GM21529 (cell line): ENCODE measurements at regions not wholly inside any gene's neighbourhood (a gene's known extent, or its start where the extent isn't known, plus 50 kb on each side); places are given as distances from the start of the nearest gene placed in this dataset.

Experiments used
- ATAC-seq: cut with Tn5 transposase; IDR thresholded peaks from one replicate; pipeline ENCODE4 v1.9.1; 2021; ENCODE audit not compliant: unreplicated experiment

DNA sequence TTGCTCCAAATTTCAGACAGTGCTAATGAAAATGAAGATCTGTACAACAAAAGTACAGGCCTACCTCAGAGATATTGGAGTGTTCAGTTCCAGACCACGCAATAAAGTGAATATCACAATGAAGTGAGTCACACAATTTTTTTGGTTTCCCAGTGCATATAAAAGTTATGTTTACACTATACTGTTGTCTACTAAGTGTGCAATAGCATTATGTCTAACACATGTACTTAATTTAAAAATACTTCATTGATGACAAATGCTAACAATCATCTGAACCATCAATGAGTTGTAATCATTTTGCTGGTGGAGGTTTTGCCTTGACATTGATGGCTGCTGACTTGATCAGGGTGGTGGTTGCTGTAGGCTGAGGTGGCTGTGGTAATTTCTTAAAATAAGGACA, 60.6 kb upstream of the E2F8 start:
- no peak for ATAC-seq

DNA sequence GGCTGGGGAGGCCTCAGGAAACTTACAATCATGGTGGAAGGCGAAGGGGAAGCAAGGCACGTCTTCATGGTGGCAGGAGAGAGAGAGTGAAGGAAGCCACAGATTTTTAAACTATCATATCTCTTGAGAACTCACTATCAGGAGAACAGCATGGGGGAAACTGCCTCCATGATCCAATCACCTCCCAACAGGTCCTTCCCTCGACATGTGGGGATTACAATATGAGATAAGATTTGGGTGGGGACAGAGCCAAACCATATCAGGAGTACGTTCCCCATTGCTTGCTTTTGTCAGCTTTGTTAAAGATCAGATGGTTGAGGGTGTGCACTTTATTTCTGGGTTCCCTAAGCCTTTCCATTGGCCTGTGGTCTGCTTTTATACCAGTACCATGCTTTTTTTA, 53.7 kb upstream of the E2F8 start:
- ATAC-seq = no peak

GRCh38 chr11:19291064-19291463, 50.3 kb upstream of the E2F8 start:
- ATAC-seq = no peak
